OCI-LY3 (cell line): ENCODE measurements at regions not wholly inside any gene's neighbourhood (a gene's known extent, or its start where the extent isn't known, plus 50 kb on each side); places are given as distances from the start of the nearest gene placed in this dataset.

ENCODE experiments used
- H2AFZ ChIP-seq: fragments of 200-600, 300-600 bp; shearing (Covaris generic); 2 replicates; pipeline ENCODE4 v1.6.0; 2014; ENCODE audit warnings: antibody characterized with exemption, low read depth, low read length
- H3K27ac ChIP-seq: fragments of 200-600, 300-600 bp; sonication (generic); 2 replicates; pipeline ENCODE4 v1.5.1; 2014; ENCODE audit warnings: mild to moderate bottlenecking, low read length, moderate library complexity, mixed read lengths
- H3K27me3 ChIP-seq: fragments of 200-600, 300-600 bp; sonication (generic); 2 replicates; pipeline ENCODE4 v1.6.1; 2014; ENCODE audit warnings: low read depth, low read length, mixed read lengths
- H3K36me3 ChIP-seq: fragments of 200-600, 300-600 bp; sonication (generic); replicated peaks from 2 replicates; pipeline ENCODE3; 2014; ENCODE audit warnings: low read depth, low read length, mixed read lengths
- H3K4me1 ChIP-seq: fragments of 300-600, 200-600 bp; sonication (generic); 2 replicates; pipeline ENCODE4 v1.6.1; 2014; ENCODE audit warnings: low read length, mixed read lengths
- H3K4me2 ChIP-seq: fragments of 200-600, 300-600 bp; sonication (generic); 2 replicates; pipeline ENCODE4 v1.6.1; 2014; ENCODE audit warnings: low read length, mixed read lengths
- H3K4me3 ChIP-seq: fragments of 300-600, 200-600 bp; sonication (generic); 2 replicates; pipeline ENCODE4 v1.5.1; 2014; ENCODE audit warnings: antibody characterized with exemption, mild to moderate bottlenecking, low read length, moderate library complexity
- H3K79me2 ChIP-seq: fragments of 300-600, 200-600 bp; shearing (Covaris generic); 2 replicates; pipeline ENCODE4 v1.6.1; 2014; ENCODE audit warnings: mild to moderate bottlenecking, low read length, mixed read lengths
- H3K9ac ChIP-seq: fragments of 300-600, 200-600 bp; shearing (Covaris generic); 2 replicates; pipeline ENCODE4 v1.6.0; 2014; ENCODE audit warnings: mild to moderate bottlenecking, low read length, moderate library complexity
- H3K9me3 ChIP-seq: fragments of 200-600, 300-600 bp; shearing (Covaris generic); 2 replicates; pipeline ENCODE4 v1.6.1; 2014; ENCODE audit warnings: low read length, mixed read lengths; ENCODE audit not compliant: insufficient read depth
- H4K20me1 ChIP-seq: fragments of 200-600, 300-600 bp; sonication (generic); 2 replicates; pipeline ENCODE4 v1.6.1; 2016; ENCODE audit warnings: low read length, mixed read lengths; ENCODE audit not compliant: insufficient read depth
- EZH2phosphoT487 ChIP-seq: fragments of 200-600 bp; shearing (Covaris generic); IDR thresholded peaks from 2 replicates; pipeline ENCODE4 v1.6.1; 2018; ENCODE audit warnings: antibody characterized with exemption, mixed run types, low read depth
- TF ChIP-seq, protein P1 (sequence below): fragments of 200-600, 300-600 bp; sonication (generic); IDR thresholded peaks from 2 replicates; pipeline ENCODE4 v1.5.1; 2014; ENCODE audit warnings: antibody characterized with exemption, low read length, low read depth

DNA sequence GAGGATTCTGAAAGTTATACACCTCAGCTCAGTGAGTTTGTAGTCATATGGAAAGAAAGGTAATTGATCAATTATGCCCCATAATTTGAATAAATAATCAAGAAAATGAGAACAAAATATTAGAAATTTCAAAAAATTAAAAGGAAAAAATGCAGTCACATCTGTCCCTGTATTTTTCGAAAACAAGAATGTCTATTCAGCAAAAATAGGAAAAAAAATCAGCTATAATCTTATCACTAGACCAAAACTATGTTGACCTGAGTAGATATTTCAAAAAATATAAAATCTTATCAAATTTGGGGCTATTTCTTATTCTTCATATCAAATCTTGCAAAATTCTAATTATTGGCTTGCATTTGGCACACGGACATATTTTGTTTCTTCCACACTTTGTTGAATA, 501.2 kb upstream of the CNTN3 start:
- H3K9me3 ChIP-seq = no peaks in the 10 kb centered on the region
- TF ChIP-seq, protein P1, sequence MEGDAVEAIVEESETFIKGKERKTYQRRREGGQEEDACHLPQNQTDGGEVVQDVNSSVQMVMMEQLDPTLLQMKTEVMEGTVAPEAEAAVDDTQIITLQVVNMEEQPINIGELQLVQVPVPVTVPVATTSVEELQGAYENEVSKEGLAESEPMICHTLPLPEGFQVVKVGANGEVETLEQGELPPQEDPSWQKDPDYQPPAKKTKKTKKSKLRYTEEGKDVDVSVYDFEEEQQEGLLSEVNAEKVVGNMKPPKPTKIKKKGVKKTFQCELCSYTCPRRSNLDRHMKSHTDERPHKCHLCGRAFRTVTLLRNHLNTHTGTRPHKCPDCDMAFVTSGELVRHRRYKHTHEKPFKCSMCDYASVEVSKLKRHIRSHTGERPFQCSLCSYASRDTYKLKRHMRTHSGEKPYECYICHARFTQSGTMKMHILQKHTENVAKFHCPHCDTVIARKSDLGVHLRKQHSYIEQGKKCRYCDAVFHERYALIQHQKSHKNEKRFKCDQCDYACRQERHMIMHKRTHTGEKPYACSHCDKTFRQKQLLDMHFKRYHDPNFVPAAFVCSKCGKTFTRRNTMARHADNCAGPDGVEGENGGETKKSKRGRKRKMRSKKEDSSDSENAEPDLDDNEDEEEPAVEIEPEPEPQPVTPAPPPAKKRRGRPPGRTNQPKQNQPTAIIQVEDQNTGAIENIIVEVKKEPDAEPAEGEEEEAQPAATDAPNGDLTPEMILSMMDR = no peak
- TF ChIP-seq EZH2phosphoT487 = no peak
- no peaks in the 10 kb centered on the region for H3K79me2 ChIP-seq
- no peak overlapping the region for H3K9ac ChIP-seq
- H3K27ac ChIP-seq = no peak overlapping the region
- H3K36me3 ChIP-seq = no peaks in the 10 kb centered on the region
- H2AFZ ChIP-seq = no peak overlapping the region
- no peak overlapping the region for H3K4me3 ChIP-seq
- no peaks in the 10 kb centered on the region for H4K20me1 ChIP-seq
- no peaks in the 10 kb centered on the region for H3K4me1 ChIP-seq
- H3K4me2 ChIP-seq = no peak overlapping the region
- H3K27me3 ChIP-seq = no peaks in the 10 kb centered on the region

DNA sequence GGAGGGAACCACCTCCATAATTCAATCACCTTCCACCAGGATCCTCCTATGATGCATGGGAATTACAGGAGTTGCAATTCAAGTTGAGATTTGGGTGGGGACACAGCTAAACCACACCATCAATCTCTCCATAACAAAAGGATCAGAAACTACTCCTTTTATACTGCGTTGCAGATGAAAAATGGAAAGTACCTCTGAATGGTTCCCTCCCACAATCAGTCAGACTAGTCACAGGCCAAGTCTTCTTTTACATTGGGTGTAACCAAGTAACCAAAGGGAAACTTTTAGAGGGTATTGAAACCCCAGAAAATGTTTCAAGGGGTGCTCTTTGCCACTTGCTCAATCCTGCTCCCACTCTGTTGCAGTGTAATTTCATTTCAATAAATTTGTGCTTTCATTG, 504.3 kb upstream of the CNTN3 start:
- Histone ChIP-seq H3K9me3 (no peaks in the 10 kb centered on the region), H3K79me2 (no peaks in the 10 kb centered on the region), H2AFZ (no peak overlapping the region), H3K27me3 (no peaks in the 10 kb centered on the region), H3K4me1 (no peaks in the 10 kb centered on the region), H3K9ac (no peak overlapping the region), H3K4me3 (no peak overlapping the region), H4K20me1 (no peaks in the 10 kb centered on the region), H3K36me3 (no peaks in the 10 kb centered on the region), H3K27ac (no peak overlapping the region), H3K4me2 (no peak overlapping the region)
- TF ChIP-seq, protein P1 = no peak
- TF ChIP-seq EZH2phosphoT487 = no peak

DNA sequence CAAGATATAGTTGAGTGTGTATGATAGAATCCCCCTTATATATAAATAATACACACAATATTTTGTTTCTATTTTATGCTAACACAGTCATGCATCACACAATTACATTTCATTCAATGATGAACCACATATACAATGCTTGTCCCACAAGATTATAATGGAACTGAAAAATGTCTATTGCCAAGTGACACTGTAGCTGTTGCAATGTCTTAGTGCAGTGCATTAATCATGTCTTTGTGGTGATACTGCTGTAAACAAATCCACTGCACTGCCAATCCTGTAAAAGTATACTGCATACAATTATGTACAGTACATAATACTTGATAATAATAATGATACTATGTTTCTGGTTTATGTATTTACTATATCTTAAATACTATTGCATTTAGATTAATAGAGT, 512.1 kb upstream of the CNTN3 start:
- Histone ChIP-seq H3K27me3 (no peaks in the 10 kb centered on the region), H3K4me3 (no peak overlapping the region), H4K20me1 (no peaks in the 10 kb centered on the region), H3K9me3 (no peaks in the 10 kb centered on the region), H3K4me1 (no peaks in the 10 kb centered on the region), H2AFZ (no peak overlapping the region), H3K27ac (no peak overlapping the region), H3K36me3 (no peaks in the 10 kb centered on the region), H3K79me2 (no peaks in the 10 kb centered on the region), H3K4me2 (no peak overlapping the region), H3K9ac (no peak overlapping the region)
- TF ChIP-seq, protein P1 = no peak
- TF ChIP-seq EZH2phosphoT487 = no peak

DNA sequence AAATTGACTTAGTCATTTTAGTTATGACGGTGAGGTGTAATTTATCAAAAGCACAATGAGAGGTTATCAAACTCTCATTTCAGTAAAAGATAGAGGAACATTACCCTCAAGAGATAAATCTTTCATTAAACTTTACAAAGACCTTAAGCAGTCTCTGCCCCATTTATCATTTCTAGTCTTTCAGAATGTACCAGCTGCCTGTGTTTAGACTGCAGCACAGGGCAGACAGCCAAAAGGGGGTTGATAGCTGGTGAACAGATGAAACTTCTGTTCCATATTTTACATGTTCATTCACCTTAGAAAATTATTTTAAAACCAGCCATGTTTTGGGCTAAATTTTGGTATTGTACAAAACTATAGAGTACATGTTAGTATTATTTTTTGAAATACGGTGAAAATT, 514.6 kb upstream of the CNTN3 start:
- no peaks in the 10 kb centered on the region for H3K9me3 ChIP-seq
- no peak overlapping the region for H3K27ac ChIP-seq
- H3K27me3 ChIP-seq = no peaks in the 10 kb centered on the region
- no peak overlapping the region for H2AFZ ChIP-seq
- H3K9ac ChIP-seq = no peak overlapping the region
- TF ChIP-seq, protein P1 = no peak
- no peak for TF ChIP-seq EZH2phosphoT487
- H4K20me1 ChIP-seq = no peaks in the 10 kb centered on the region
- H3K36me3 ChIP-seq = no peaks in the 10 kb centered on the region
- no peak overlapping the region for H3K4me2 ChIP-seq
- no peaks in the 10 kb centered on the region for H3K4me1 ChIP-seq
- no peaks in the 10 kb centered on the region for H3K79me2 ChIP-seq
- H3K4me3 ChIP-seq = no peak overlapping the region
